ENCODE measurements at regions not wholly inside any gene's neighbourhood (a gene's known extent, or its start where the extent isn't known, plus 50 kb on each side); places are given as distances from the start of the nearest gene placed in this dataset.
"Not testable (repeated sequence)": the region's sequence is repeated elsewhere in the genome, so short reads cannot be mapped to it uniquely, and the experiment has no call there.

DNA sequence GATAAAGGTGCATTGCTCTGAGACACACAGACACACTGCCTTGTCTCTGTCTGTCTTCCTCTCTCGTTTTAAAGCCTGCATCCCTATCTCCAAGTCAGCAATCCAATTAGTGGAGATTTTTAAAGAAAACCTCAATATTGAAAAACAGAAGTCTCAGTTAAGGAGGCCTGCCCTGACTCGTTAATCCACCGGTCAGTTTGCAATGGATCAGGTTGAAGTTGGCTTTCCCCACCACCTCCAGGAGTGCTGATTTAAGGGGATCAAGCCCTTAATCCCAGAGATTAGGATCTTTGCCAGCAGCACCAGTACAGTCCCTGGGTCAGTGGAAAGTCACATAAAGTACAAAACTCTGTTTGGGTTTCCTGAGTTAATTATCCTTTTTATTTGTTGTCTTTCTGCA lies 271.1 kb upstream of the ASIC2 start:
- no peak overlapping the region for H3K27ac ChIP-seq

DNA sequence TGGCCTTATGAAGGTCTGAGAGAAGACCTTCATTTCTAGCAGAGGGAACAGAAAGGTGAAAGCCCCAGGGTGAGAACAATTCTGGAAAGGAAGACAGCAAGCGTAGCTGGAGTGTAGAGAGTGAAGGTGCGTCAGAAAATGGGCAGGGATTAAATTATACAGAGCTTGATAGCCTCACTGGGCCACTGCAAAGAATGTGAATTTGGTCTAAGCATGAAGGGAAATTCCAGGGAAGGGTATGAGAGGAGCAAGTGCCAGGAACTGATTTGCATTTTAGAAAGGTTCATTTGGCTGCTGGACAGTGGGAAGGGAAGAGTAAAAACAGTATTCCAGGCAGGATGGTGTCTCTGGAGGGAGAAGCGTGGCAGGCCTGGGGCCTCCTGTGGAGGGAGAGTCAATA lies 274.1 kb upstream of the ASIC2 start:
- TF ChIP-seq, protein P1, sequence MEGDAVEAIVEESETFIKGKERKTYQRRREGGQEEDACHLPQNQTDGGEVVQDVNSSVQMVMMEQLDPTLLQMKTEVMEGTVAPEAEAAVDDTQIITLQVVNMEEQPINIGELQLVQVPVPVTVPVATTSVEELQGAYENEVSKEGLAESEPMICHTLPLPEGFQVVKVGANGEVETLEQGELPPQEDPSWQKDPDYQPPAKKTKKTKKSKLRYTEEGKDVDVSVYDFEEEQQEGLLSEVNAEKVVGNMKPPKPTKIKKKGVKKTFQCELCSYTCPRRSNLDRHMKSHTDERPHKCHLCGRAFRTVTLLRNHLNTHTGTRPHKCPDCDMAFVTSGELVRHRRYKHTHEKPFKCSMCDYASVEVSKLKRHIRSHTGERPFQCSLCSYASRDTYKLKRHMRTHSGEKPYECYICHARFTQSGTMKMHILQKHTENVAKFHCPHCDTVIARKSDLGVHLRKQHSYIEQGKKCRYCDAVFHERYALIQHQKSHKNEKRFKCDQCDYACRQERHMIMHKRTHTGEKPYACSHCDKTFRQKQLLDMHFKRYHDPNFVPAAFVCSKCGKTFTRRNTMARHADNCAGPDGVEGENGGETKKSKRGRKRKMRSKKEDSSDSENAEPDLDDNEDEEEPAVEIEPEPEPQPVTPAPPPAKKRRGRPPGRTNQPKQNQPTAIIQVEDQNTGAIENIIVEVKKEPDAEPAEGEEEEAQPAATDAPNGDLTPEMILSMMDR (conservative IDR thresholded peaks at IDR 0.05), result no peak
- no peak for TF ChIP-seq ZFX (IDR thresholded peaks at IDR 0.05)
- H3K27ac ChIP-seq, result no peak overlapping the region

More for the DNA sequence above, 271.1 kb upstream of the ASIC2 start:
- TF ChIP-seq ZFX (IDR thresholded peaks at IDR 0.05), result no peak
- TF ChIP-seq, protein P1 (conservative IDR thresholded peaks at IDR 0.05), result no peak

DNA sequence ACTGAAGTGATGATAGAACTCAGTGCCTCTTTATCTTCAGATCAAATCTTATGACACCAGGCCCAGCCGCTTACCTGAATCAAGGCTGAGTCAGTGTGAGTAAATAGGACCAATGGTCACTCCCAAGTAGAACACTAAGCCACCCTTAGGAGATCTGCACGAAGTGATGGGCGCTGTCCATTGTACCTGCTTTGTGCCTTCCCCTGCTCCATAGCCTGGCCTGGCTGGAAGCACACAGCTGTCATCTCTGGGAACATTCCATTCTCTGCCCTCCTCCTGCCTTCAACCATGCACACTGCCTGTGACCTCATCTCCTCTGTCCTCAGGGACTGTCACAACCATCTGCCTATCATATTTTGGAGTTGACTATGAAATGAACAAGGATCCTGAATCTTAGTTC lies 279.5 kb upstream of the ASIC2 start:
- no peak overlapping the region for H3K27ac ChIP-seq
- TF ChIP-seq ZFX (IDR thresholded peaks at IDR 0.05), result no peak
- TF ChIP-seq, protein P1 (conservative IDR thresholded peaks at IDR 0.05), result no peak

DNA sequence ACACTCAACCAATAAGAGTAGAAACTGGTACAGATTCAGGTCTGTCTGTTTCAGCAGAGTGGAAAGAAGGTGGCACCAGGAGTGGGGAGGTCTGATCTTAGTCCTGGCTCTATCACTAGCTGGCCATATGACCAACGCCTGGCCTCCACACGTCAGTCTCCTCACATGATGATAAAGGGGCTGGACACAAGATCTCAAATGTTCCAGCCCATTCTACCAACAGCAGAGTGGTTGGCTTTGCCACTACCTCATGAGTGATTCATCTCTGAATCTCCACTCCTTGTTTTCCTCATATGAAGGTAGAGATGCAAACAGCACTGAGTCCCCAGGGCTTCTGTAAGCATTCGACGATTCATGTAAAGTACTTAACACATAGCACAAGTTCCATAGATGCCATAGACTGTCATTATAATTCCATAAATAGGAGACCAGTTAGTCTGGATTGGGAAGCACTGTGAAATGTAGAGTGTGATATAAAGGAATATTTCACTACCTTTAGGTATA lies 281.9 kb upstream of the ASIC2 start:
- no peak for TF ChIP-seq ZFX (IDR thresholded peaks at IDR 0.05)
- TF ChIP-seq, protein P1 (conservative IDR thresholded peaks at IDR 0.05), result no peak
- no peak overlapping the region for H3K27ac ChIP-seq

DNA sequence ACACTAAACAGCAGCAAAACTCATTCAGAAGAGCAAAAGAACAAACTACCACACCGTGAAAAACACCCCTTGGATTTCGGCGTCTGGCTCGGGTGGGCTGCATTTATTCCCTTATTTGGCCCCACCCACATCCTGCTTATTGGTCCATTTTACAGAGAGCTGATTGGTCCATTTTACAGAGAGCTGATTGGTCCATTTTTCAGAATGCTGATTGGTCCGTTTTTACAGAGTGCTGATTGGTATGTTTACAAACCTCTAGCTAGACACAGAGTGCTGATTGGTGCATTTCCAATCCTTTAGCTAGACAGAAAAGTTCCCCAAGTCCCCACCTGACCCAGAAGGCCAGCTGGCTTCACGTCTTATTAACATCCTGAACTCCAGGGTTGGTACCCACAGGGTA lies 286.6 kb upstream of the ASIC2 start:
- H3K27ac ChIP-seq, result not testable (repeated sequence)

DNA sequence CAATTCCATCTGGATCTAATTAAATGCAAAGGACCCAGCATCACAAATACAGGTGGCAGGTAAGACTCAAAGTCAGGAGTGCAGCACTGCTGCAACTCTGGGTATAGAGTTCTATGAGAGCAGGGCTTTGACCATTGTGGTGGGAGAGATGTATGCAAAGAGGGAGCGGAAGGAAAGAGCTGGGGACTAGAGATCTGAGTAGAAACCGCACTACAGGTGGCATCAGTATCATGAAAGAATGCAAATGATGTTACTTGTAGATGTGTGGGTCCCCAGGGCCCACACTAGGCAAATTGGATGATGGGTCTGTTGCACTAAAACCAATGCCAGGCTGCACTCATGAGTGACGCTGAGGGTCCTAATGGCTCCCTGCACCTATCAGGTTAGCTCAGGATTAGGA lies 287.1 kb upstream of the ASIC2 start:
- no peak for TF ChIP-seq ZFX (IDR thresholded peaks at IDR 0.05)
- TF ChIP-seq, protein P1 (conservative IDR thresholded peaks at IDR 0.05), result no peak
- no peak overlapping the region for H3K27ac ChIP-seq

DNA sequence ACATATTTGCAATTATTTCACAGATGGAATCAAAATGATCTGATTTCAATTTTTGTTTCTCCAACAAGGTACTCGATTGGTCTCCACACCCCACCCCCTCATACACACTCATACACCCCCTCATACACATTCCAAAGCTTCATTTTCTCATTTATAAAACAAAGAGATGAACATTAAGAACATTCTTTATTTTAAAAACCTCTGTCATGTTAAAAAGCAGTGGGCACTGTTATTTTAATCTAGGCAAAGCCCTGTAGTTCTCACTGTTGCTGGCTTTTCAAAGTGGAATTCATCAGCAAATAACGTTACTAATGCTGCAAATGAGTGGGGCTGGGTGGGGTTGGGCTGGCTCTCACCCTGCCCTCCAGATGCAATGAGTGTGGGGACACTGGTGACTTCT lies 289.6 kb upstream of the ASIC2 start:
- TF ChIP-seq, protein P1 (conservative IDR thresholded peaks at IDR 0.05), result no peak
- no peak for TF ChIP-seq ZFX (IDR thresholded peaks at IDR 0.05)
- no peak overlapping the region for H3K27ac ChIP-seq
